Mucosa of rectum (tissue), 2 donors: ENCODE measurements at regions not wholly inside any gene's neighbourhood (a gene's known extent, or its start where the extent isn't known, plus 50 kb on each side); places are given as distances from the start of the nearest gene placed in this dataset.

ENCODE experiments used
- H3K27ac ChIP-seq, 2 donors: one replicate each; pipeline ENCODE4 v1.7.0; 2013; ENCODE audit warnings: inconsistent platforms in 2 of 2, low read depth in 2 of 2, low read length in 2 of 2
- H3K27me3 ChIP-seq, 2 donors: one replicate each; pipeline ENCODE4 v1.7.0; 2013; ENCODE audit warnings: low read length in 2 of 2; ENCODE audit not compliant: control insufficient read depth in 2 of 2, insufficient read depth in 2 of 2
- H3K36me3 ChIP-seq, 2 donors: one replicate each; pipeline ENCODE4 v1.7.0; 2013; ENCODE audit warnings: low read length in 2 of 2; ENCODE audit not compliant: control insufficient read depth in 2 of 2, insufficient read depth in 2 of 2
- H3K4me1 ChIP-seq, 2 donors: one replicate each; pipeline ENCODE4 v1.7.0; 2013; ENCODE audit warnings: low read length in 2 of 2, mild to moderate bottlenecking in 1 of 2; ENCODE audit not compliant: control insufficient read depth in 2 of 2, insufficient read depth in 2 of 2
- H3K4me3 ChIP-seq, 2 donors: one replicate each; pipeline ENCODE4 v1.7.0; 2013; ENCODE audit warnings: low read length in 2 of 2
- H3K9ac ChIP-seq, 2 donors: one replicate each; pipeline ENCODE4 v1.7.0; 2013; ENCODE audit warnings: low read length in 2 of 2, low read depth in 1 of 2, mild to moderate bottlenecking in 1 of 2
- H3K9me3 ChIP-seq, 2 donors: one replicate each; pipeline ENCODE4 v1.7.0; 2013; ENCODE audit warnings: low read length in 2 of 2; ENCODE audit not compliant: control insufficient read depth in 2 of 2
- donor health status: healthy.
- donor health status: Normal muscosa, but diverticular disease.

- Histone ChIP-seq H3K4me3 (no peak overlapping the region), H3K9ac (no peak overlapping the region), H3K27ac (no peak overlapping the region), H3K4me1 (no peaks in the 10 kb centered on the region), H3K9me3 (peaks cover 0 to 5% of the 10 kb centered on the region in 2 donors), H3K36me3 (no peaks in the 10 kb centered on the region), H3K27me3 (no peaks in the 10 kb centered on the region)
Observed at GRCh38 chr13:29964181-29964845, 113.9 kb upstream of the UBL3 start.

DNA sequence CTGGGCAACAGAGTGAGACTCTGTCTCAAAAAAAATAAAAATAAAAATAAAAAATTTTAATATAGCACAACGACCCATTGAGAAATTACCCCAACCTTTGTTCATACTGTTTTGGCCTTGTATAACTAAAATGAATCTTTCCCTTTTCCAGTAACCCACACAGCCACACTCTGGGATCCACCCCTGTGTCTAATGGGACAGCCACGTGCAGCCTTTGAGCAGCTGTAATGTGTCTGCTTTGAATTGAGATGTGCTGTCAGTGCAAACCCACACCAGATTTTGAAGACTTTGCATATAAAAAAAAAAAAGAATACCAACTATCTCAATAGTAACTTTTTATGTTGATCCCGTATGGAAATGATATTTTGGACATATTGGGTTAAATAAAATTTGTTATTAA is 112.7 kb upstream of the UBL3 start:
- Histone ChIP-seq H3K4me3 (no peak overlapping the region), H3K9me3 (peaks cover 0 to 5% of the 10 kb centered on the region in 2 donors), H3K36me3 (no peaks in the 10 kb centered on the region), H3K4me1 (no peaks in the 10 kb centered on the region), H3K27ac (no peak overlapping the region), H3K27me3 (no peaks in the 10 kb centered on the region), H3K9ac (no peak overlapping the region)

- H3K9me3 ChIP-seq, result no peaks in the 10 kb centered on the region
- no peak overlapping the region for H3K4me3 ChIP-seq
- H3K27ac ChIP-seq, result no peak overlapping the region
Observed at GRCh38 chr13:29961036-29961670, 110.7 kb upstream of the UBL3 start.

DNA sequence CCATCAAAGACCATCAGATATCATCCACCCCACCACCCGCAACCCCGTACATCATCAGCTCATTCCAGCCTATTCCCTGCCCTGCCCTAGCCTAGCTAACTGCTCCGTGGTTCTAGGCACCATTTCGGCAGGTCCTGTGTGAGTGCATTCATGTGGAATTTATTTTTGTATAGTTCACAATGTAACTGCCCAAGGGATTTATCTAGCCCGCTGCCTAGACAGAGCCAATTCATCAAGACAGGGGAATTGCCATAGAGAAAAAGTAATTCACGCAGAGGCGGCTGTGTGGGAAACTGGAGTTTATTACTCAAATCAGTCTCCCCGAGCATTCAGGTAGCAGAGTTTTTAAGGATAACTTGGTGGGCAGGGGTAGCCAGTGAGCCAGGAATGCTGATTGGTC is 109.2 kb upstream of the UBL3 start:
- Histone ChIP-seq H3K4me1 (no peaks in the 10 kb centered on the region), H3K27ac (no peak overlapping the region), H3K27me3 (peaks cover 0 to 2% of the 10 kb centered on the region in 2 donors)

More at GRCh38 chr13:29961036-29961670, 110.7 kb upstream of the UBL3 start:
- no peaks in the 10 kb centered on the region for H3K4me1 ChIP-seq
- H3K27me3 ChIP-seq, result peaks cover 0 to 2% of the 10 kb centered on the region in 2 donors
- H3K9ac ChIP-seq, result no peak overlapping the region
- no peaks in the 10 kb centered on the region for H3K36me3 ChIP-seq

GRCh38 chr13:29959086-29959485 is 108.7 kb upstream of the UBL3 start:
- H3K4me1 ChIP-seq, result no peaks in the 10 kb centered on the region
- no peak overlapping the region for H3K4me3 ChIP-seq
- no peaks in the 10 kb centered on the region for H3K9me3 ChIP-seq
- peaks cover 0 to 2% of the 10 kb centered on the region in 2 donors for H3K27me3 ChIP-seq
- no peaks in the 10 kb centered on the region for H3K36me3 ChIP-seq
- H3K27ac ChIP-seq, result no peak overlapping the region
- H3K9ac ChIP-seq, result no peak overlapping the region

More for the DNA sequence above, 109.2 kb upstream of the UBL3 start:
- H3K4me3 ChIP-seq, result no peak overlapping the region
- no peaks in the 10 kb centered on the region for H3K36me3 ChIP-seq
- no peak overlapping the region for H3K9ac ChIP-seq
- no peaks in the 10 kb centered on the region for H3K9me3 ChIP-seq

DNA sequence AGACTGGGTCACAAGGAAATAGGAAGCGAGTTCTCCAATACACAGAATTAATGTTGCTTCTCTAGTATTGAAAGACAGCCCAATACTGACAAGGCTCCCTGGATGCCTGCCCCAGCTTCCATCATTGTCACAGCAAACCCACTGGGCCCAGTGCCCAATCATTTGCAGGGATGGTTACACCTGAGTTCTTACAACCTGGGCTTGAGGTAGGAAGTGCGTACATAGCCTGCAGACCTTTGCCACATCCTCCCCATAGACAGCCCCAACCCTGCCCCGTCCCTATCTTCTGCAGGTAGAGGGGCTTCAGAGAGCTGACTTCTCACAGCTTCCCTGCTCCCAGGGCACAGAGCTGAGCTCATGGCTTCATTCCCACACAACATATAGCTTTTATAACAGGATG is 108.1 kb upstream of the UBL3 start:
- no peak overlapping the region for H3K27ac ChIP-seq
- no peak overlapping the region for H3K4me3 ChIP-seq
- no peaks in the 10 kb centered on the region for H3K9me3 ChIP-seq
- no peaks in the 10 kb centered on the region for H3K4me1 ChIP-seq
- H3K36me3 ChIP-seq, result no peaks in the 10 kb centered on the region
- peaks cover 0 to 2% of the 10 kb centered on the region in 2 donors for H3K27me3 ChIP-seq
- no peak overlapping the region for H3K9ac ChIP-seq

DNA sequence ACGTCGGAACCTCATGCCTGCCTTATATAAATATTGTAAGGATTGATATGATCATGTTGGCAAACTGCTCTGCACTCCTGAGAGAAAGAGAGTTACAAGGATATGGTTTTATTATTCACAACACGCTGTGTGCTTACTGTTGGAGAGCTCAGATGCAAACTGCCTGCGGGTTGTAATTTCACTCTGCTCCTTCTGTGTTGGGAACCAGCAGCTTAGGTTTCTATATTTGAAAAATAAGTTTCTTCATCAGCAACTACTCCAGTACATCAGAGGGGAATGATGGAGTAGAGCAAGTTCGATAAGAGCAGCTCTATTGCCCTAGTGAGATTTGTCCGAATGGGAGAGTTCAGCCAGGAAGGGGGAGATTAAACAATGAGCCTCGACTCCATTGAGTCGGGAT is 106.9 kb upstream of the UBL3 start:
- Histone ChIP-seq H3K4me3 (no peak overlapping the region), H3K9ac (no peak overlapping the region), H3K27me3 (peaks cover 0 to 2% of the 10 kb centered on the region in 2 donors), H3K9me3 (no peaks in the 10 kb centered on the region), H3K36me3 (no peaks in the 10 kb centered on the region), H3K27ac (no peak overlapping the region), H3K4me1 (no peaks in the 10 kb centered on the region)

DNA sequence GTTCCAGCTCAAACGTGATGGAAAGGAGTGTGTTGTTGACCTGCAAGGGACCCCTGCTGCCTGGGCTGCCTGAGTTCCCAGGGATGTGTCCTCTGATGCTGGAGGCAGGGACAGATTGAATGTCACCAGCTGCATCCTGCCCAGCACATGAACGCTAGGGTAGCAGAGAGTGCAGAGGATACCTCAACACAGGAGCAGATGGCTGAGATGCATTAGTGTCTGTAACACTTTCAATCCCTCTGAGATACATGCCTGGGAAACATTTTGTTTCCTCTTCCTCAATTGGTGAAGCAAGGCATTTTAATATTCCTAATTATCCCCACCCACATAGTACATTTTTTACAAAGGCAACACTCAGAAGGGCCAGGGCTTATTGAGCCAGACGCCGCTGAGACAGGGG is 106.4 kb upstream of the UBL3 start:
- H3K27ac ChIP-seq, result no peak overlapping the region
- no peak overlapping the region for H3K4me3 ChIP-seq
- peaks cover 0 to 2% of the 10 kb centered on the region in 2 donors for H3K27me3 ChIP-seq
- H3K36me3 ChIP-seq, result no peaks in the 10 kb centered on the region
- H3K4me1 ChIP-seq, result no peaks in the 10 kb centered on the region
- H3K9me3 ChIP-seq, result no peaks in the 10 kb centered on the region
- H3K9ac ChIP-seq, result no peak overlapping the region

DNA sequence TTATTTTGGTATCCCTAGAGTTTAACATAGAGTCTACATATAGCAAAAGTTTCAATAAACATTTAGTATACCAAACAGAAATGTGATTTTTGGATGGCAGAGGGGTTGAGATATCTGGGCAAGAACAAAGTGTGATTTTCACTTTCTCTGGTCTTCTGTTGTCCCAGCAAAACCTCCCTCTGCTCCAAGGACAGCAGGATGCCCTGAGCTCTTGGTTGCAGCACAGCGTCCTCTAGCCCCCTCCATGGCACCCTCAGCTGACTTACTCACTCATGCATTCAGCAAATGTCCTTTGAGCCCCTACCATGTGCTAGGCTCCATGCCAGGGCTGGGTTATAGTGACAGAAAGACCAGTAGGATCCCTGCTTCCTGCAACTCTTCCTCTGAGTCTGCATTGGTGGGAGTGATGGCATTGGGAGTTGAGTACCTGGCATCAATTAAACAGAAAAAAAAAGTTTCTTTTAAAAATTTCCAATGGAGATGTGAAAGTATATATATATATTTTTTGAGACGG is 104.8 kb upstream of the UBL3 start:
- Histone ChIP-seq H3K27ac (no peak overlapping the region), H3K36me3 (no peaks in the 10 kb centered on the region), H3K9ac (no peak overlapping the region), H3K9me3 (no peaks in the 10 kb centered on the region), H3K4me3 (no peak overlapping the region), H3K27me3 (peaks cover 0 to 2% of the 10 kb centered on the region in 2 donors), H3K4me1 (no peaks in the 10 kb centered on the region)
